ENCODE measurements at regions not wholly inside any gene's neighbourhood (a gene's known extent, or its start where the extent isn't known, plus 50 kb on each side); places are given as distances from the start of the nearest gene placed in this dataset.

- Histone ChIP-seq H3K27ac (no peak overlapping the region), H3K36me3 (replicated peaks in 1 of 2) (no peaks in the 10 kb centered on the region), H3K27me3 (no peaks in the 10 kb centered on the region), H3K4me1 (replicated peaks in 1 of 2) (no peaks in the 10 kb centered on the region), H3K4me3 (no peak overlapping the region), H3K9me3 (replicated peaks in 1 of 3) (no peaks in the 10 kb centered on the region)
- WGBS, 4 donors: 74 to 96% (median 92%) methylated on average over 3 to 5 of the region's 5 CpGs
- TF ChIP-seq POLR2A (IDR thresholded peaks at IDR 0.05): no peak
- TF ChIP-seq, protein P1, sequence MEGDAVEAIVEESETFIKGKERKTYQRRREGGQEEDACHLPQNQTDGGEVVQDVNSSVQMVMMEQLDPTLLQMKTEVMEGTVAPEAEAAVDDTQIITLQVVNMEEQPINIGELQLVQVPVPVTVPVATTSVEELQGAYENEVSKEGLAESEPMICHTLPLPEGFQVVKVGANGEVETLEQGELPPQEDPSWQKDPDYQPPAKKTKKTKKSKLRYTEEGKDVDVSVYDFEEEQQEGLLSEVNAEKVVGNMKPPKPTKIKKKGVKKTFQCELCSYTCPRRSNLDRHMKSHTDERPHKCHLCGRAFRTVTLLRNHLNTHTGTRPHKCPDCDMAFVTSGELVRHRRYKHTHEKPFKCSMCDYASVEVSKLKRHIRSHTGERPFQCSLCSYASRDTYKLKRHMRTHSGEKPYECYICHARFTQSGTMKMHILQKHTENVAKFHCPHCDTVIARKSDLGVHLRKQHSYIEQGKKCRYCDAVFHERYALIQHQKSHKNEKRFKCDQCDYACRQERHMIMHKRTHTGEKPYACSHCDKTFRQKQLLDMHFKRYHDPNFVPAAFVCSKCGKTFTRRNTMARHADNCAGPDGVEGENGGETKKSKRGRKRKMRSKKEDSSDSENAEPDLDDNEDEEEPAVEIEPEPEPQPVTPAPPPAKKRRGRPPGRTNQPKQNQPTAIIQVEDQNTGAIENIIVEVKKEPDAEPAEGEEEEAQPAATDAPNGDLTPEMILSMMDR (IDR thresholded peaks at IDR 0.05): no peak
- intact Hi-C loops (cut with DNase I): no loop called here
- no peak for DNase-seq
These were observed 1352.6 kb upstream of the GJE1 start for GRCh38 chr6:140779991-140780596.

GRCh38 chr6:140779341-140779740, 1353.4 kb upstream of the GJE1 start:
- intact Hi-C loops (cut with DNase I): no loop called here
- H3K4me1 ChIP-seq (replicated peaks in 1 of 2): peaks cover 0 to 4% of the 10 kb centered on the region in 2 donors
- no peaks in the 10 kb centered on the region for H3K9me3 ChIP-seq (replicated peaks in 1 of 3)
- H3K27ac ChIP-seq: no peak overlapping the region
- no peaks in the 10 kb centered on the region for H3K27me3 ChIP-seq
- no peak for TF ChIP-seq POLR2A (IDR thresholded peaks at IDR 0.05)
- TF ChIP-seq, protein P1 (IDR thresholded peaks at IDR 0.05): no peak
- 74 to 90% (median 87%) methylated on average over 2 of the region's 2 CpGs for WGBS, 4 donors
- DNase-seq: no peak
- no peaks in the 10 kb centered on the region for H3K36me3 ChIP-seq (replicated peaks in 1 of 2)
- H3K4me3 ChIP-seq: no peak overlapping the region

DNA sequence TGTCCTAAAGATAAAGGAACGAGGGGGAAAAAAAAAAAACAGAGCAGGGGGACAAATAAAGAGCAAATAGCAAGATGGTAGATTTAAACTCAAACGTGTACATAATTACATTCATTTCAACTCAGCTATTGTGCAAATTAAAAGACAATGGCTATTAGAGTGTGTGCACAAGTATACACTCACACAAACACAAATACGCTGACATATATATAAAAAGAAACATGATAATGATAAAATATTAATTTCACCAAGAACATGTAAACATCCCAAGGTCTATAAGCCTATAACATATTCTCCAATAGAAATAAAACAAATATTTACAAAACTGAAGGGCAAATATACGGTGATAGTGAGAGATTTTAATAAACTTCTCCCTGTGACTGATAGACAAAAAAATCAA, 1354.9 kb upstream of the GJE1 start:
- WGBS, 4 donors: 84 to 92% (median 88%) methylated on average over 4 of the region's 4 CpGs
- no peak overlapping the region for H3K27ac ChIP-seq
- no peak overlapping the region for H3K4me3 ChIP-seq
- intact Hi-C loops (cut with DNase I): no loop called here
- DNase-seq: no peak
- no peaks in the 10 kb centered on the region for H3K9me3 ChIP-seq (replicated peaks in 1 of 3)
- no peaks in the 10 kb centered on the region for H3K27me3 ChIP-seq
- TF ChIP-seq POLR2A (IDR thresholded peaks at IDR 0.05): no peak
- TF ChIP-seq, protein P1 (IDR thresholded peaks at IDR 0.05): no peak
- H3K4me1 ChIP-seq (replicated peaks in 1 of 2): peaks cover 0 to 13% of the 10 kb centered on the region in 2 donors
- H3K36me3 ChIP-seq (replicated peaks in 1 of 2): no peaks in the 10 kb centered on the region

DNA sequence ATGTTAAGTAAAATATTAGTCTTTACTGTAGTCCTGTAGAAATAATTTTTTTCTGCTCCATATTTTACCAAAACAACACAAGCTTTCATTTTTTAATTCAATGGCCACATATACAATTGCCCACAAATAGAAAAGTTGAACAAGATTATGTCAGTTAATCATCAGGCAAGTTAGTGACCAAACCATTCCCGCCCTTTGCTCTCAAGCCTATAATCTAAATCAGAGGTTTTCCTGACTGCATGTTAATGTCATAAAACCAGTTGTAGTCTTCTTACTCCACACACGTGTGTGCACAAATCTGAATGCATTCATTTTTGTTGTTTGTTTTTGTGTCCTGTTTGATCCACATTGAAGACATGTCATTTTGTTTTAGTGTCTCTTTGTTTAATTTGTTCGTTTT, 1357.7 kb upstream of the GJE1 start:
- H3K27me3 ChIP-seq: no peaks in the 10 kb centered on the region
- 49 to 93% (median 88%) methylated on average over 3 of the region's 3 CpGs for WGBS, 4 donors
- no peaks in the 10 kb centered on the region for H3K9me3 ChIP-seq (replicated peaks in 1 of 3)
- TF ChIP-seq POLR2A (IDR thresholded peaks at IDR 0.05): no peak
- TF ChIP-seq, protein P1 (IDR thresholded peaks at IDR 0.05): no peak
- H3K4me1 ChIP-seq (replicated peaks in 1 of 2): peaks cover 0 to 13% of the 10 kb centered on the region in 2 donors
- H3K36me3 ChIP-seq (replicated peaks in 1 of 2): no peaks in the 10 kb centered on the region
- intact Hi-C loops (cut with DNase I): no loop called here
- DNase-seq: no peak
- H3K4me3 ChIP-seq: no peak overlapping the region
- H3K27ac ChIP-seq: no peak overlapping the region
